ENCODE measurements at regions not wholly inside any gene's neighbourhood (a gene's known extent, or its start where the extent isn't known, plus 50 kb on each side); places are given as distances from the start of the nearest gene placed in this dataset.
"Not testable (repeated sequence)": the region's sequence is repeated elsewhere in the genome, so short reads cannot be mapped to it uniquely, and the experiment has no call there.

DNA sequence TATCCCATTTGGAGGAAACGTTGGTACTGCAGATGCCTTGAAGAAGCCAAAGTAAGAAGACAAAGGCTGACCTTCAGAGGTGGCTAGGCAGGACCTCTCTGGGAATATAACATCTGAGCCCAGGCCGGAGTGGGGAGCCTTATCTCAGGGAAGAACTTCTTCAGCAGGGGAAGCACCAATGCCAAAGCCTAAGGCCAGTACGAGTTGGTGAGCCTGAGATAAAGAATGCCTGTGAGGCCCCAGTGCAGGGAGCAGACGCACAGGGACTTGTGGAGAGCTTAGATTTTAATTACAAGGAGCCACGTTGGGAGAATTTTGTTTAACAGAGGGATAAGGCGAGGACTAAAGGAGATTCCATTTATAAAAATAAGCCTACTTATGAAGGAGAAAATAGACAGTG lies 468.8 kb upstream of the RUNX1 start:
- TF ChIP-seq, protein P1, sequence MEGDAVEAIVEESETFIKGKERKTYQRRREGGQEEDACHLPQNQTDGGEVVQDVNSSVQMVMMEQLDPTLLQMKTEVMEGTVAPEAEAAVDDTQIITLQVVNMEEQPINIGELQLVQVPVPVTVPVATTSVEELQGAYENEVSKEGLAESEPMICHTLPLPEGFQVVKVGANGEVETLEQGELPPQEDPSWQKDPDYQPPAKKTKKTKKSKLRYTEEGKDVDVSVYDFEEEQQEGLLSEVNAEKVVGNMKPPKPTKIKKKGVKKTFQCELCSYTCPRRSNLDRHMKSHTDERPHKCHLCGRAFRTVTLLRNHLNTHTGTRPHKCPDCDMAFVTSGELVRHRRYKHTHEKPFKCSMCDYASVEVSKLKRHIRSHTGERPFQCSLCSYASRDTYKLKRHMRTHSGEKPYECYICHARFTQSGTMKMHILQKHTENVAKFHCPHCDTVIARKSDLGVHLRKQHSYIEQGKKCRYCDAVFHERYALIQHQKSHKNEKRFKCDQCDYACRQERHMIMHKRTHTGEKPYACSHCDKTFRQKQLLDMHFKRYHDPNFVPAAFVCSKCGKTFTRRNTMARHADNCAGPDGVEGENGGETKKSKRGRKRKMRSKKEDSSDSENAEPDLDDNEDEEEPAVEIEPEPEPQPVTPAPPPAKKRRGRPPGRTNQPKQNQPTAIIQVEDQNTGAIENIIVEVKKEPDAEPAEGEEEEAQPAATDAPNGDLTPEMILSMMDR (IDR thresholded peaks at IDR 0.05) = no peak
- ATAC-seq = no peak

DNA sequence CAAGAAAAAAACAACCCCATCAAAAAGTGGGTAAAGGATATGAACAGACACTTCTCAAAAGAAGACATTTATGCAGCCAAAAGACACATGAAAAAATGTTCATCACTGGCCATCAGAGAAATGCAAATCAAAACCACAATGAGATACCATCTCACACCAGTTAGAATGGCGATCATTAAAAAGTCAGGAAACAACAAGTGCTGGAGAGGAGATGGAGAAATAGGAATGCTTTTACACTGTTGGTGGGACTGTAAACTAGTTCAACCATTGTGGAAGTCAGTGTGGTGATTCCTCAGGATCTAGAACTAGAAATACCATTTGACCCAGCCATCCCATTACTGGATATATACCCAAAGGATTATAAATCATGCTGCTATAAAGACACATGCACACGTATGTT lies 467.2 kb upstream of the RUNX1 start:
- DNase-seq; intact Hi-C loops (cut with DNase I); ATAC-seq; H3K27ac ChIP-seq; H3K36me3 ChIP-seq; H3K4me1 ChIP-seq; H3K4me3 ChIP-seq; H3K9me3 ChIP-seq: not testable (repeated sequence)
- WGBS, 2 donors = 89 to 98% methylated on average over 1 to 2 of the region's 2 CpGs
- H3K27me3 ChIP-seq = peaks cover 0 to 30% (median 4%) of the 10 kb centered on the region in 7 donors

More for the DNA sequence above, 468.8 kb upstream of the RUNX1 start:
- H3K4me1 ChIP-seq = no peaks in the 10 kb centered on the region
- intact Hi-C loops (cut with DNase I) = no loop called here
- peaks cover 0 to 32% (median 4%) of the 10 kb centered on the region in 7 donors for H3K27me3 ChIP-seq
- no peak for DNase-seq
- H3K36me3 ChIP-seq = no peaks in the 10 kb centered on the region
- 54 to 55% methylated on average over 6 of the region's 6 CpGs for WGBS, 2 donors
- H3K9me3 ChIP-seq = no peaks in the 10 kb centered on the region
- no peak overlapping the region for H3K27ac ChIP-seq
- H3K4me3 ChIP-seq = no peak overlapping the region

DNA sequence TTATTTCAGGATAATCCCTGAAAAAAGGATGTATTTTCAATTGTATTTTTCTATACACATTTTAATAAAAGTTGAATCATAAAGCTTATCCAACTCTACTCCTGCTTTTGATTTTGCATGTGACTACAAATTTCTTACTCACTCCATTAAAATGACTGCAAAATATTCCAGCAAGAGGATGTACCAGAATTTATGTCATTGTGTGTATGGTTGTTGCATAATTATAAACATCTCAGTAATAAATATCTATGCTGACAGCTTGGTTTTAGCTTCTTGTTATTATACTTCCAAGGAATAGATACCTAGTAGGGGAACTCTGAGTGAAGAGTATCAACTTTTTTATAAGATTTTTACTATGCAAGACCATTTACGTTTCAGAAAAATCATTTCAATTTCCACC lies 463.2 kb upstream of the RUNX1 start:
- TF ChIP-seq, protein P1 (IDR thresholded peaks at IDR 0.05) = no peak
- Histone ChIP-seq H3K9me3 (no peaks in the 10 kb centered on the region), H3K36me3 (no peaks in the 10 kb centered on the region), H3K27me3 (peaks cover 0 to 30% (median 5%) of the 10 kb centered on the region in 7 donors), H3K4me3 (no peak overlapping the region), H3K27ac (no peak overlapping the region), H3K4me1 (peaks cover 0 to 24% (median 0%) of the 10 kb centered on the region in 9 donors)
- DNase-seq (no peak), ATAC-seq (no peak)
- 87 to 94% methylated on average over 1 of the region's 1 CpG for WGBS, 2 donors
- intact Hi-C loops (cut with DNase I) = no loop called here

DNA sequence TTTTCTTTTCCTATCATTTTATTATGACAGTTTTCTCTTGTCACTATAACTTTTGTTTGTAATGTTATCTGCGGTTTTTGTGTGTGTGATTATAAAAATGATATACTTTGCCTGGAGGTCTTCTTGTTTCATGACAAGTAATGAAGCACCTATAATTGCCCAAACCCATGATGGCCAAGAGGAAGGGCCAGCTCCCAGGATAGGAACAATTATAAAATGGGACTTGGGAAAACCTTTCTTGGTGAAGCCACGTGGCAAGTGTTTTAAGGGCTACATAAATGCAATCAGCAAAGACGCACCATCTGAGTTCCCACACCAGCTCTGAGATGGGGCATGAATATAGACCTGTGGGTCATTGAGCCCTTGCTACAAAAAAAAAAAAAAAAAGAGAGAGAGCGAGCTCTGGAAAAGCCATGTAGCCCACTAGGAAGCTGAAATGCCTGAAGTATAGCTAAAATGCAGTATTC lies 462.6 kb upstream of the RUNX1 start:
- 77 to 78% methylated on average over 4 of the region's 4 CpGs for WGBS, 2 donors

More for the DNA sequence above, 462.6 kb upstream of the RUNX1 start:
- H3K36me3 ChIP-seq = no peaks in the 10 kb centered on the region
- ATAC-seq = no peak
- no peak for DNase-seq
- intact Hi-C loops (cut with DNase I) = no loop called here
- TF ChIP-seq, protein P1 (IDR thresholded peaks at IDR 0.05) = no peak
- H3K4me1 ChIP-seq = peaks cover 0 to 26% (median 0%) of the 10 kb centered on the region in 9 donors
- H3K9me3 ChIP-seq = no peaks in the 10 kb centered on the region
- H3K27me3 ChIP-seq = peaks cover 0 to 28% (median 5%) of the 10 kb centered on the region in 7 donors
- H3K4me3 ChIP-seq = no peak overlapping the region
- H3K27ac ChIP-seq = no peak overlapping the region

Measured in heart right ventricle (tissue), 16 donors.